Duodenal mucosa (tissue), 2 donors: ENCODE measurements at regions not wholly inside any gene's neighbourhood (a gene's known extent, or its start where the extent isn't known, plus 50 kb on each side); places are given as distances from the start of the nearest gene placed in this dataset.
"Not testable (repeated sequence)": the region's sequence is repeated elsewhere in the genome, so short reads cannot be mapped to it uniquely, and the experiment has no call there.

Experiments
- H3K27ac ChIP-seq: one replicate; pipeline ENCODE4 v1.7.0; 2013; ENCODE audit warnings: low read depth, low read length
- H3K27me3 ChIP-seq, 2 donors: one replicate each; pipeline ENCODE4 v1.7.0; 2013; ENCODE audit warnings: low read length in 2 of 2, control low read depth in 1 of 2; ENCODE audit not compliant: insufficient read depth in 2 of 2, control insufficient read depth in 1 of 2
- H3K36me3 ChIP-seq, 2 donors: one replicate each; pipeline ENCODE4 v1.7.0; 2013; ENCODE audit warnings: low read length in 2 of 2, control low read depth in 1 of 2; ENCODE audit not compliant: insufficient read depth in 2 of 2, control insufficient read depth in 1 of 2
- H3K4me1 ChIP-seq, 2 donors: one replicate each; pipeline ENCODE4 v1.7.0; 2013; ENCODE audit warnings: low read length in 2 of 2, control low read depth in 1 of 2; ENCODE audit not compliant: insufficient read depth in 2 of 2, control insufficient read depth in 1 of 2
- H3K4me3 ChIP-seq, 2 donors: one replicate each; pipeline ENCODE4 v1.7.0; 2013; ENCODE audit warnings: low read length in 2 of 2, low read depth in 1 of 2
- H3K9ac ChIP-seq, 2 donors: one replicate each; pipeline ENCODE4 v1.7.0; 2013; ENCODE audit warnings: low read length in 2 of 2, low read depth in 1 of 2
- H3K9me3 ChIP-seq, 2 donors: one replicate each; pipeline ENCODE4 v1.7.0; 2013; ENCODE audit warnings: low read length in 2 of 2, control low read depth in 1 of 2; ENCODE audit not compliant: control insufficient read depth in 1 of 2

DNA sequence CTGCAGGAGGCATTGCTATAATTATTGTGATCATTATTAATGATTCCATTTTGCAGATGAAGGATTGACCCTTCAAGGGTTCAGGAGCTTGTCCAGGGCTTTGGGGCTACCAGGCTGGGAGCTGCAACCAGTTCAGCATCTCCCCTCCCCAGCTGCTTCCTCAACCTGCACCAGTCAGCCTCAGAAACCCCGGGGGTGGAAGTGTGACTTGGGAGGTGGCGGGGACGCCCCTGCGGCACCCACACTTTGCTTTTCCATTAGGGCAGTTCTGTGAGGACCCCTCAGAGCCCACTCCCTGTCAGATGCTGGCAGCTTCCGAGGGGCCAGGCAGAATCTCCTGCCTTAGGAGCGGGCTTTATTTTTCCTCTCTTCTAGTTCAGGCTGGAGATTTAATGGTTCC, 85.6 kb downstream of the OLFM1 start:
- no peaks in the 10 kb centered on the region for H3K9me3 ChIP-seq
- H3K27ac ChIP-seq: no peak overlapping the region
- no peak overlapping the region for H3K4me3 ChIP-seq
- no peaks in the 10 kb centered on the region for H3K4me1 ChIP-seq
- H3K36me3 ChIP-seq: no peaks in the 10 kb centered on the region
- no peak overlapping the region for H3K9ac ChIP-seq
- H3K27me3 ChIP-seq: no peaks in the 10 kb centered on the region

DNA sequence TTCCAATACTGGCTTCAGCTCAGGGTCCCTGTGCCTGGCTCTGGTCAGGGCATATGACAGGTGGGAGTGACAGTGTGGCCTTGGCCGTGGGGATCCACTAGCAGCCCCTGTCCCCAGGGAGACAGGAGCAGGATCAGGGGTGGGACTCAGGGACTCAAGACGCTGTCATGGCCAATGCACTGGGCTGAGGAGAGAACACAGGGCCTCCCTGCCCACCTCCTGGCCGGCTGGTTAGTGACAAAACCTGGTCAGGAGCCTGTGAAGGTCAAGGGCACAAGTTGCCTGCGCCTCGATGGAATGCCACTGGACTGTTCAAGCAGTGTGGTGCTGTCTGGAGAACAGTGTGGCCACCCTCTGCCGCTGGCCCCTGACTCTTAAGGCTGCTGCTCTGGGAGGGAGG, 86.8 kb downstream of the OLFM1 start:
- Histone ChIP-seq H3K27me3 (no peaks in the 10 kb centered on the region), H3K36me3 (no peaks in the 10 kb centered on the region), H3K4me1 (no peaks in the 10 kb centered on the region), H3K27ac (no peak overlapping the region), H3K9me3 (no peaks in the 10 kb centered on the region), H3K4me3 (no peak overlapping the region), H3K9ac (no peak overlapping the region)

DNA sequence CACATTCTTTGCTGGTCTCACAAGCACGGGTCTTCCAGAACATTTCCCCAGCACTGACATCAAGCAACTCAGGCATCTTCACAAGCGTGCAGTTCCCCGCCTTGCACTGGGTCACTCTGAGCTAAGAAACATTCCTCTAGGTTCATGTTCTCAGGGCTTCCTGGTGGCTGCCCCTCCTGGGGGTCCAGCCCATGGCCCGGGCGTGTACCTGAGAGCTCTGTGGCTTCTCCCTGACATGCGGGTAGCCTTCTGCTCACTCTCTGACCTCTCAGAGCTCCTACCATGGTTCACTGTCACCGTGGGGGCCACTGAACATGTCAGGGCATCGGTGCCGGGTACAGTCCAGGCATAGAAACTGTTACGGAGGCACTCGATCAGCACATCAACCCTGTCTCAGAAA, 87.5 kb downstream of the OLFM1 start:
- Histone ChIP-seq H3K9me3 (no peaks in the 10 kb centered on the region), H3K36me3 (no peaks in the 10 kb centered on the region), H3K9ac (no peak overlapping the region), H3K4me3 (no peak overlapping the region), H3K27me3 (no peaks in the 10 kb centered on the region), H3K27ac (no peak overlapping the region), H3K4me1 (no peaks in the 10 kb centered on the region)

DNA sequence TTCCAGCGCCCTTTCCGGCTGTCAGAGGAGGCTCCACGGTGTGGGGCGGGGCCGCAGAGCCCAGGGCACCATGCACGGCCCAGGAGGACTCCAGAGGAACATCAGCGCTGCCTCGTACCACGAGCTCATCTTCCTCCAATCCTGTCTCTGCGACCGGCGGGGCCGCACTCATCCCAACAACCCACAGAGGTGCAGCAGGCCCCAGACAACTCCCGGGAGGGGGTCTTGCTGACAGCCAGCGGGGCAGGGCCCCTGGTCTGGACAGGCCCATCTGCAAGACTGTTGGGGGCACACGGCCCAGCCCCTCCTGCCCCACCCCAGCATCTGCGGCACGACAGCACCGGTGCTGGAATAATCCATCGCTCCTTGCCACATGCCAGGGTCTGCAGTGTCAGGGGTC, 88.8 kb downstream of the OLFM1 start:
- Histone ChIP-seq H3K27me3 (no peaks in the 10 kb centered on the region), H3K4me3 (no peak overlapping the region)

DNA sequence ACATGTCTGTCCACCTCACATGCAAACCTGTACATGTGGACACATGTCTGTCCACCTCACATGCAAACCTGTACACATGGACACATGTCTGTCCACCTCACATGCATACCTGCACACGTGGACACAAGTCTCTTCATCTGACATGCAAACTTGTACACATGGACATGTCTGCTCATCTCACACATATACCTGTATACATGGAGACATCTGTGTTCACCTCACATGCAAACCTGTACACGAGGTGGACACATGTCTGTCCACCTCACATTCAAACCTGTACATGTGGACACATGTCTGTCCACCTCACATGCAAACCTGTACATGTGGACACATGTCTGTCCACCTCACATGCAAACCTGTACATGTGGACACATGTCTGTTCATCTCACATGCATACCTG, 90.1 kb downstream of the OLFM1 start:
- not testable (repeated sequence) for H3K4me3 ChIP-seq, H3K4me1 ChIP-seq, H3K9me3 ChIP-seq, H3K27ac ChIP-seq, H3K27me3 ChIP-seq, H3K9ac ChIP-seq, H3K36me3 ChIP-seq

More for the DNA sequence above, 88.8 kb downstream of the OLFM1 start:
- Histone ChIP-seq H3K9ac (no peak overlapping the region), H3K9me3 (no peaks in the 10 kb centered on the region), H3K27ac (no peak overlapping the region), H3K4me1 (no peaks in the 10 kb centered on the region), H3K36me3 (no peaks in the 10 kb centered on the region)

DNA sequence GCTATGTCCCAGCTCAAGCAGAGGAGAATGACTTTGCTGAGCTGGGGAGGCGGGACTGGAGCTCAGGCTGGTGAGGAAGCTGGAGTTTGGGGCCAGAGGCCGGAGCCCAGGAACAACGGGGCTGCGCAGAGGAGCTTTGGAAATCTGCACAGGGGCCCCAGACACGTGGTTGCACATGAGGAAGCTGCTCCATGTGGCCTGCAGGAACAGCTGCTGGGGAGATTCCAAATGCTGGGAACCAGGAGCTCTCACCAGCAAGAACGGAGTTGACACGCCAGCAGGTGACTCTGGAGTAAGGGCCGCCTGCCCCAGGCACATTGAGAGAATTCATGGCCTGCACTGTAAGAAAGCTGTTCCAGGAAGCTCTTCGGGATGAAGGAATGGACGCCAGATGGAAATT, 91.0 kb downstream of the OLFM1 start:
- no peaks in the 10 kb centered on the region for H3K36me3 ChIP-seq
- no peak overlapping the region for H3K9ac ChIP-seq
- no peak overlapping the region for H3K4me3 ChIP-seq
- no peak overlapping the region for H3K27ac ChIP-seq
- no peaks in the 10 kb centered on the region for H3K4me1 ChIP-seq
- no peaks in the 10 kb centered on the region for H3K27me3 ChIP-seq
- no peaks in the 10 kb centered on the region for H3K9me3 ChIP-seq

DNA sequence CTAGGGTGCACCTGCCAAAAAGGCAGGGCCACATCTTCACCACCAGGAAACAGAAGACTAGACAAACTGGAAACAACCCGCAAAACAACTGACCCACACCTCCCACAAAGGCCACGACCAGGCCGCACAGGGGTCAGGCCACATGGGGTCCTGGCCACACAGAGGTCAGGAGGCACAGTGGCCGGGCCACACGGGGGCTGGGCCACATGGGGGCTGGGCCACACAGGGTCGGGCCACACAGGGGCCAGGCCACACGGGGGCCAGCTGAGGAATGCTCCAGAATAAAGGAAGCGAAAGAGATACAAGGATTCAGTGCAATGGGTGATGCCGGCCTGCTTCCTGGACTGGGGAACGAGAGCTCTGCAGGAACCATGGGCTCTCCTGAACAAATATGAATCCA, 91.6 kb downstream of the OLFM1 start:
- no peak overlapping the region for H3K4me3 ChIP-seq
- H3K4me1 ChIP-seq: no peaks in the 10 kb centered on the region
- no peaks in the 10 kb centered on the region for H3K36me3 ChIP-seq
- no peaks in the 10 kb centered on the region for H3K9me3 ChIP-seq
- no peak overlapping the region for H3K27ac ChIP-seq
- H3K9ac ChIP-seq: no peak overlapping the region
- no peaks in the 10 kb centered on the region for H3K27me3 ChIP-seq

DNA sequence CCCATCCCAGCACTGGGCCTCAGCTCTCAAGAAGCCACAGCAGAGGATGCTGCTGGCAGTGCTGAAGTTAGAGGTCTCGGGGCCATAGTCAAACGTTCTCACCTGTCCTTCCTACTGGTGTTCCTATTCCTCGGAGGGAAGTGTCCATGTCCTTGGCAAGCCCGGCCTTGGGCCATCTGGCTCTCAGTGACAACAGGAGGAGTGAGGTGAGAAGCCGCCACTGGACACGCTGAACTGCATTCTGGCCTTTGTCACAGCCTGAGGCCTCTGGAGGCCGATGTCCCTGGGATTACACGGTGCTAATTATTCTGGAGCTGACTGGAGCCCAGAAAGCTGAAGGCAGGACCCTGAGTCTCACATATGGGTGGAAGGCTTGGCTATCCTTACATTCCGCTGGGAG, 92.5 kb downstream of the OLFM1 start:
- Histone ChIP-seq H3K36me3 (no peaks in the 10 kb centered on the region), H3K27me3 (no peaks in the 10 kb centered on the region), H3K27ac (no peak overlapping the region), H3K4me1 (no peaks in the 10 kb centered on the region), H3K9me3 (no peaks in the 10 kb centered on the region), H3K9ac (no peak overlapping the region), H3K4me3 (no peak overlapping the region)

DNA sequence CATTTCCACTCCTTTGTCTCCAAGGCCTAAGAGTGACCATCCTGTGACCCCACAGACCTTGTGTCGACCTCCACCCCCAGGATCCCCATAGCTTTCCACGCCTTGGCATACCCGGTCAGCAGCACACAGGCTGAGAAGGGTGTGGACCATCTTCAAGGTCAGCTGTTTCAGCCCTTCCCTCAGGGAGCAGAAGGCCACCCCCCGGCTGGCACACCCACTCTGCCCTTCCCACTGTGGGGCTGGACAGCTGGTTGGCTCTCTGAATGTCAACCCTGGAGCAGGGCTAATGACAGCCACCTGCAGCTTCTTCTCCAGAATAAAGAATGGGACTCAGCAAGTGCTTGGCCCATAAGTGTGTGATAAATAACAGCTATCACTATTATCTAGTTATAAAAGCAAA, 93.1 kb downstream of the OLFM1 start:
- H3K27ac ChIP-seq: no peak overlapping the region
- H3K4me1 ChIP-seq: no peaks in the 10 kb centered on the region
- no peaks in the 10 kb centered on the region for H3K27me3 ChIP-seq
- no peaks in the 10 kb centered on the region for H3K36me3 ChIP-seq
- no peak overlapping the region for H3K4me3 ChIP-seq
- no peak overlapping the region for H3K9ac ChIP-seq
- H3K9me3 ChIP-seq: no peaks in the 10 kb centered on the region

DNA sequence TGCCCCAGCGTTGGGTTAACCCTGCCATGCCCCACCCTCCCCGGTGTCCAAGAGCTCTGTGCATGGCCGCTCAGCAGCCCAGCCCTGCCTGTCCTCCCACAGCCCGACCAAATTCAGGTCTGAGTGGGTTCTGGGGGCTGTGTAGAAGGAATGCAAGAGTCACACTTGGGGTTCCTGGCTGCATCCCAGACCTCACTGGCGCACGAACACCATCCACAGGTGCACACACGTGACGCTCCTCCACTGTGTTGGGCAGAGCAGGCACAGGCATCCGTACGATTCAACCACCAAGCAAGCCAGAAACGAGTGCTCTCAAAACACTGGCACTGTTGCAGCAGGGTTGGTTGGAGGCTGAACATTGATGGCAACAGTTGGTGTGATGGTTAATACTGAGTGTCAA, 93.9 kb downstream of the OLFM1 start:
- Histone ChIP-seq H3K4me1 (no peaks in the 10 kb centered on the region), H3K4me3 (no peak overlapping the region), H3K9me3 (no peaks in the 10 kb centered on the region), H3K36me3 (no peaks in the 10 kb centered on the region), H3K27ac (no peak overlapping the region), H3K9ac (no peak overlapping the region), H3K27me3 (no peaks in the 10 kb centered on the region)

DNA sequence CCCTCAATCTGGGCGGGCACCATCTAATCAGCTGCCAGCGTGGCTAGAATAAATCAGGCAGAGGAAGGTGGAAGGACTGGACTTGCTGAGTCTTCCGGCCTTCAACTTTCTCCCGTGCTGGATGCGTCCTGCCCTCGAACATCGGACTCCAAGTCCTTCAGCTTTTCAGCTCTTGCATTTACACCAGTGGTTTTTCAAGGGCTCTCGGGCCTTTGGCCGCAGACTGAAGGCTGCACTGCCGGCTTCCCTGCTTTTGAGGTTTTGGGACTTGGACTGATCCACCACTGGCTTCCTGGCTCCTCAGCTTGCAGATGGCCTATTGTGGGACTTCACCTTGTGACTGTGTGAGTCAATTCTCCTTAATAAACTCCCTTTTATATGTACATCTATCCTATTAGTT, 94.4 kb downstream of the OLFM1 start:
- H3K27me3 ChIP-seq, H3K4me1 ChIP-seq, H3K36me3 ChIP-seq, H3K9me3 ChIP-seq, H3K27ac ChIP-seq, H3K4me3 ChIP-seq, H3K9ac ChIP-seq: not testable (repeated sequence)
